HepG2 (cell line): ENCODE measurements at regions not wholly inside any gene's neighbourhood (a gene's known extent, or its start where the extent isn't known, plus 50 kb on each side); places are given as distances from the start of the nearest gene placed in this dataset.

Source experiments
- ATAC-seq: fragments of 200-7000 bp; cut with Tn5 transposase; 3 replicates; pipeline ENCODE4 v1.9.1; 2020; ENCODE audit warnings: mild to moderate bottlenecking, moderate library complexity
- BruUV-seq: library from RNA; stranded (reverse); fragments of 400-500 nt; replicated peaks from 2 replicates; lab custom pipeline; 2021; lab: Mats Ljungman, UMichigan
- CTCF ChIA-PET: fragments of 300-600 bp; formaldehyde crosslinking; extraction: SDS; loops from one replicate; lab custom pipeline; 2021; ENCODE audit warnings: low total read pairs, inconsistent platforms, low intra/inter-chr PET ratio; lab: Yijun Ruan, JAX
- POLR2A ChIA-PET: fragments of 350-600 bp; sonication (Branson Sonifier 250); formaldehyde crosslinking; loops from one replicate; lab custom pipeline; 2020; ENCODE audit warnings: antibody characterized with exemption, inconsistent platforms; lab: Yijun Ruan, JAX
- DNase-seq: peaks from one replicate; pipeline ENCODE4 v3.0.0-alpha.2; 2015; ENCODE audit warnings: low spot score
- FAIRE-seq: peaks from 3 replicates; lab custom pipeline; 2011; peaks lifted over from hg19 to GRCh38; lab: Jason Lieb, UNC
- H2AFZ ChIP-seq: one replicate; pipeline ENCODE4 v1.6.1; 2011; ENCODE audit warnings: low read length, inconsistent platforms
- H3K27ac ChIP-seq: fragments of 300-600 bp; 3 replicates; pipeline ENCODE4 v1.8.0; 2011; ENCODE audit warnings: mixed run types, mild to moderate bottlenecking, mixed read lengths, low read length, inconsistent platforms; ENCODE audit not compliant: insufficient read depth; ENCODE audit errors: extremely low read length
- H3K27me3 ChIP-seq, 2 experiments: fragments of 200-600 bp in 1 of 2; 2 replicates in 1 of 2; 3 replicates in 1 of 2; pipeline versions ENCODE4 v1.6.0 to v1.8.0; 2011; ENCODE audit warnings: low read length in 2 of 2, mild to moderate bottlenecking in 2 of 2, moderate library complexity in 2 of 2, inconsistent platforms in 1 of 2; ENCODE audit not compliant: insufficient read depth in 2 of 2, control insufficient read depth in 1 of 2
- H3K36me3 ChIP-seq, 2 experiments: fragments of 200-600 bp in 1 of 2; replicated peaks in 1 of 2; 2 replicates in 1 of 2; 3 replicates in 1 of 2; pipeline versions ENCODE4 v1.5.1 to v1.8.0; 2011; ENCODE audit warnings: low read length in 2 of 2, inconsistent platforms in 1 of 2; ENCODE audit not compliant: insufficient read depth in 2 of 2, control insufficient read depth in 1 of 2
- H3K4me1 ChIP-seq: 2 replicates; pipeline ENCODE4 v1.5.1; 2012; ENCODE audit warnings: low read length, inconsistent platforms; ENCODE audit not compliant: insufficient read depth
- H3K4me2 ChIP-seq: 2 replicates; pipeline ENCODE4 v1.6.0; 2011; ENCODE audit warnings: low read depth, low read length, inconsistent platforms
- H3K4me3 ChIP-seq, 3 experiments: fragments of 200-600 bp in 1 of 3; sonication (generic), shearing (Covaris generic) in 1 of 3; replicated peaks in 1 of 3; 2 replicates each; pipeline ENCODE4 v1.5.1; 2011 to 2016; ENCODE audit warnings: low read length in 3 of 3, inconsistent platforms in 2 of 3, low read depth in 2 of 3, mild to moderate bottlenecking in 2 of 3, control low read depth in 1 of 3, mixed read lengths in 1 of 3; ENCODE audit not compliant: insufficient read depth in 1 of 3
- H3K79me2 ChIP-seq: one replicate; pipeline ENCODE4 v1.6.1; 2011; ENCODE audit warnings: low read length, inconsistent platforms; ENCODE audit not compliant: insufficient read depth
- H3K9ac ChIP-seq: 2 replicates; pipeline ENCODE4 v1.6.0; 2011; ENCODE audit warnings: mild to moderate bottlenecking, low read depth, low read length, inconsistent platforms; ENCODE audit not compliant: insufficient read depth
- H3K9me3 ChIP-seq: 2 replicates; pipeline ENCODE4 v1.5.1; 2012; ENCODE audit warnings: mild to moderate bottlenecking, low read length
- H4K20me1 ChIP-seq: 2 replicates; pipeline ENCODE4 v1.6.0; 2011; ENCODE audit warnings: inconsistent platforms, mild to moderate bottlenecking, low read length, moderate library complexity; ENCODE audit not compliant: insufficient read depth
- GPBP1L1 ChIP-seq: sonication (generic); formaldehyde crosslinking; IDR thresholded peaks from 2 replicates; pipeline ENCODE4 v1.5.0; 2020; ENCODE audit warnings: mild to moderate bottlenecking, missing genetic modification reagents
- NR2F1 ChIP-seq, 2 experiments: fragments of 450-650 bp in 1 of 2; formaldehyde crosslinking in 1 of 2; IDR thresholded peaks; 2 replicates each; pipeline versions ENCODE4 v1.5.0 to v1.6.1; 2016 to 2020; ENCODE audit warnings: mild to moderate bottlenecking in 1 of 2, missing compliant biosample characterization in 1 of 2, missing genetic modification reagents in 1 of 2, moderate library complexity in 1 of 2
- SKIL ChIP-seq: sonication (generic); formaldehyde crosslinking; IDR thresholded peaks from 2 replicates; pipeline ENCODE4 v1.8.0; 2022; ENCODE audit warnings: missing genetic modification reagents, mild to moderate bottlenecking, moderate library complexity, borderline replicate concordance
- ZBTB46 ChIP-seq: sonication (generic); formaldehyde crosslinking; IDR thresholded peaks from 2 replicates; pipeline ENCODE4 v1.4.0; 2020; ENCODE audit warnings: mild to moderate bottlenecking, missing genetic modification reagents, borderline replicate concordance
- ZFP36L2 ChIP-seq: sonication (generic); formaldehyde crosslinking; IDR thresholded peaks from 2 replicates; pipeline ENCODE4 v1.4.0; 2020; ENCODE audit warnings: missing genetic modification reagents
- ZNF224 ChIP-seq: sonication (generic); formaldehyde crosslinking; IDR thresholded peaks from 2 replicates; pipeline ENCODE4 v1.5.0; 2020; ENCODE audit warnings: mild to moderate bottlenecking, missing genetic modification reagents
- WGBS: methylation state at CpG from one replicate; pipeline ENCODE4 v1.1.6; 2017; ENCODE audit warnings: low lambda C conversion rate; 5-methylcytosine and 5-hydroxymethylcytosine counted together
- in situ Hi-C: cut with HindIII; loops from 2 replicates; pipeline ENCODE4 v1.10.0; 2017; ENCODE audit warnings: low pct_unique_long_range_greater_than_20kb; ENCODE audit not compliant: extremely low pct_ligation_motif_present
- intact Hi-C: fragments of 100-400 bp; cut with micrococcal nuclease; formaldehyde crosslinking; loops from one replicate; pipeline ENCODE4 v1.10.0; 2022; ENCODE audit not compliant: unreplicated experiment

DNA sequence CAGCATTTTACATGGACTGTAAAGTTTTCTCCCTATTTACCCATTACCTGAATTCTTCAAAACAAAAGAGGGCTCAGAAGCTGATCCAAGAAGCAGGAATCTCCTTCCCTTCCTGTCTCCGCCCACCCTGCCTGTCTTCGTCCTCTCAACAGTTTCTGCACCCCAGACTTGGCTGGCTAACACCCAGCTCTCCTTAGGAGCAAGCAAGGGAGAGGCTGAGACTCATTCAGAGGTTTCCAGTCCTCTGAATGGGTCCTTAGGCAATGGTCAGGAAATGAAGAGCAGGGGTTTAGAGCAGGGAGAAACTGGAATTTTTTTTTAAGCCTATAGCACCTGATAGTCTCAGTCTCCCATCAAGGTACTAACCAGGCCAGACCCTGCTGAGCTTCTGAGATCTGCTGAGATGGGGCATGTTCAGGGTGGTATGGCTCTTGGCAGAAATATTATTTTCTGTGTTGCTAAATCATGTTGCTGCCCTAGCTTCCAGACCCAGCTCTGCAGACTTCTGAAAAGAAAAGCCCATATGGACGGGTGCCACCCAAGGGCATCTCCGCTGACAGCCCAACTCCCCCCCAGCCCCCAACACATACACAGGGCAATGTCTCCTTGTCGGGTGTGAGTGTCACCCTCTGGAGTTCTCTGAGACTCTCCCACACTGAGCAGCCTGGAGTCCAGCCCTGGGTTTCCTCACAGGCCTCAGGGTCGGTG, 74.6 kb upstream of the CD93 start:
- peaks cover 24% of the 10 kb centered on the region for H3K4me1 ChIP-seq
- H3K4me2 ChIP-seq: no peak overlapping the region
- no peaks in the 10 kb centered on the region for H3K36me3 ChIP-seq
- intact Hi-C loops: no loop called here
- H2AFZ ChIP-seq: no peak overlapping the region
- peaks cover 4 to 22% of the 10 kb centered on the region in 2 experiments; a peak in 3 of 5 replicates for H3K27me3 ChIP-seq
- H3K9me3 ChIP-seq: no peaks in the 10 kb centered on the region
- H3K79me2 ChIP-seq: no peaks in the 10 kb centered on the region
- FAIRE-seq (no peak), DNase-seq (no peak), ATAC-seq (no peak)
- CTCF ChIA-PET: no interaction called here
- POLR2A ChIA-PET: no interaction called here
- WGBS: 28% methylated on average over 6 of the region's 6 CpGs
- no peaks in the 10 kb centered on the region for H4K20me1 ChIP-seq
- H3K4me3 ChIP-seq: no peak overlapping the region
- no peak for TF ChIP-seq GPBP1L1 (CRISPR knock-in tag)
- in situ Hi-C loops: no loop called here
- no TSS peak for BruUV-seq
- no peak overlapping the region for H3K27ac ChIP-seq
- no peak overlapping the region for H3K9ac ChIP-seq

DNA sequence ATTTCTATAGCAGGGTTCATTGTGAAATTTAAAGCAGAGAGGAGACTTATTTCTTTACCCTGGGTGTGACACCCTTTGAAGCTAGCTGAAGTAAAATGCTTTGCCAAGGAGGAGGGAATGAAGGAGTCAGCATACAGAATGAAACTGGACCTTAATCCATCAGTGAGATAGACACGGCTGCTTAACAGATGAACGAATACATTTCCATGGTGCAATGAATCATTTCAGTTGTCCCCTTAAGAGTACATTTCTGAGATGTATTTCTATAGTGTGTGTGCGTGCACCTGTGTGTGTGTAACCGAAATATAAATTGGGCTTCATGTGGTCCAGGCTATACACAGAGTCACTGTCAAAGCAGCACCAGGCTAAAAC, 73.8 kb upstream of the CD93 start:
- no peak overlapping the region for H3K27ac ChIP-seq
- no peak overlapping the region for H3K4me2 ChIP-seq
- no peak for TF ChIP-seq NR2F1 (CRISPR knock-in tag; IDR thresholded peaks at IDR 0.05)
- TF ChIP-seq SKIL (CRISPR knock-in tag): no peak
- TF ChIP-seq ZFP36L2 (CRISPR knock-in tag): no peak
- TF ChIP-seq ZBTB46: no peak
- TF ChIP-seq ZNF224 (CRISPR knock-in tag): no peak

More for the DNA sequence above, 73.8 kb upstream of the CD93 start:
- ATAC-seq (no peak), DNase-seq (no peak), FAIRE-seq (no peak)
- ChIA-PET POLR2A (no interaction called here), CTCF (no interaction called here)
- Histone ChIP-seq H3K9me3 (no peaks in the 10 kb centered on the region), H4K20me1 (no peaks in the 10 kb centered on the region), H3K9ac (no peak overlapping the region), H3K4me1 (peaks cover 29% of the 10 kb centered on the region), H2AFZ (no peak overlapping the region), H3K79me2 (no peaks in the 10 kb centered on the region), H3K27me3 (peaks cover 4 to 22% of the 10 kb centered on the region in 2 experiments; a peak in 3 of 5 replicates), H3K36me3 (no peaks in the 10 kb centered on the region), H3K4me3 (no peak overlapping the region)
- intact Hi-C loops (no loop called here), in situ Hi-C loops (no loop called here)
- BruUV-seq: no TSS peak
- WGBS: 21% methylated on average over 4 of the region's 4 CpGs
